Amygdala (tissue), 56 donors: ENCODE measurements at regions not wholly inside any gene's neighbourhood (a gene's known extent, or its start where the extent isn't known, plus 50 kb on each side); places are given as distances from the start of the nearest gene placed in this dataset.

Experiments
- DNase-seq, 56 donors: peaks; one replicate each; lab custom pipeline; 2025; lab: John Stamatoyannopoulos, UW

GRCh38 chr4:57163530-57164459, 53.6 kb upstream of the IGFBP7 start:
- peak; percentile 32 to 85 (median 66) for DNase-seq

- DNase-seq = peak in 1 of 56 donors; percentile 6
Observed at GRCh38 chr4:57162499-57163019, 52.4 kb upstream of the IGFBP7 start.
